Astrocyte (in vitro differentiated cells and primary cell): ENCODE measurements at regions not wholly inside any gene's neighbourhood (a gene's known extent, or its start where the extent isn't known, plus 50 kb on each side); places are given as distances from the start of the nearest gene placed in this dataset.
A peak's percentile ranks its signal among the peaks of the same experiment; 100 is the strongest.

ENCODE experiments used
- DNase-seq: peaks from one replicate; pipeline ENCODE4 v3.0.0-alpha.2; 2010; ENCODE audit warnings: low read depth
- FAIRE-seq: peaks from 2 replicates; lab custom pipeline; 2011; peaks lifted over from hg19 to GRCh38; lab: Jason Lieb, UNC
- H2AFZ ChIP-seq: 2 replicates; pipeline ENCODE4 v1.6.0; 2012; ENCODE audit warnings: low read depth, low read length, inconsistent platforms
- H3K27ac ChIP-seq: 2 replicates; pipeline ENCODE4 v1.5.1; 2011; ENCODE audit warnings: low read depth, low read length, inconsistent platforms
- H3K27me3 ChIP-seq: 2 replicates; pipeline ENCODE4 v1.6.0; 2011; ENCODE audit warnings: low read length, inconsistent platforms; ENCODE audit not compliant: insufficient read depth
- H3K36me3 ChIP-seq: 2 replicates; pipeline ENCODE4 v1.5.1; 2011; ENCODE audit warnings: low read length, inconsistent platforms; ENCODE audit not compliant: insufficient read depth
- H3K4me1 ChIP-seq: 2 replicates; pipeline ENCODE4 v1.5.1; 2011; ENCODE audit warnings: low read length, inconsistent platforms; ENCODE audit not compliant: insufficient read depth
- H3K4me2 ChIP-seq: 2 replicates; pipeline ENCODE4 v1.6.0; 2012; ENCODE audit warnings: low read length, inconsistent platforms
- H3K4me3 ChIP-seq: 2 replicates; pipeline ENCODE4 v1.5.1; 2011; ENCODE audit warnings: low read depth, mild to moderate bottlenecking, low read length, inconsistent platforms; ENCODE audit not compliant: insufficient read depth
- H3K79me2 ChIP-seq: 2 replicates; pipeline ENCODE4 v1.6.0; 2012; ENCODE audit warnings: mild to moderate bottlenecking, low read length, inconsistent platforms; ENCODE audit not compliant: insufficient read depth
- H3K9ac ChIP-seq: 2 replicates; pipeline ENCODE4 v1.6.0; 2012; ENCODE audit warnings: mild to moderate bottlenecking, low read length, inconsistent platforms
- H3K9me3 ChIP-seq: 2 replicates; pipeline ENCODE4 v1.5.1; 2012; ENCODE audit warnings: low read depth, mild to moderate bottlenecking, low read length, inconsistent platforms; ENCODE audit not compliant: insufficient read depth
- H4K20me1 ChIP-seq: 2 replicates; pipeline ENCODE4 v1.6.0; 2012; ENCODE audit warnings: low read length, inconsistent platforms; ENCODE audit not compliant: insufficient read depth
- H3K27ac Mint-ChIP-seq: one replicate; pipeline ENCODE4 v1.8.0; 2021; ENCODE audit warnings: mild to moderate bottlenecking, mixed read lengths; ENCODE audit not compliant: unreplicated experiment
- H3K27me3 Mint-ChIP-seq: one replicate; pipeline ENCODE4 v1.8.0; 2021; ENCODE audit warnings: low read depth, mixed read lengths; ENCODE audit not compliant: unreplicated experiment
- H3K36me3 Mint-ChIP-seq: one replicate; pipeline ENCODE4 v1.8.0; 2021; ENCODE audit warnings: low read depth, mixed read lengths; ENCODE audit not compliant: unreplicated experiment
- H3K4me1 Mint-ChIP-seq: one replicate; pipeline ENCODE4 v1.8.0; 2021; ENCODE audit warnings: low read depth, mixed read lengths; ENCODE audit not compliant: unreplicated experiment
- H3K4me3 Mint-ChIP-seq: one replicate; pipeline ENCODE4 v1.8.0; 2021; ENCODE audit warnings: mild to moderate bottlenecking, moderate library complexity, mixed read lengths; ENCODE audit not compliant: unreplicated experiment
- H3K9me3 Mint-ChIP-seq: one replicate; pipeline ENCODE4 v1.8.0; 2021; ENCODE audit warnings: mild to moderate bottlenecking, mixed read lengths; ENCODE audit not compliant: unreplicated experiment
- CTCF ChIP-seq: IDR thresholded peaks from 2 replicates; pipeline ENCODE4 v1.5.1; 2011; ENCODE audit warnings: low read depth, mild to moderate bottlenecking, inconsistent platforms, low read length, moderate library complexity; ENCODE audit not compliant: insufficient read depth
- EZH2 ChIP-seq: IDR thresholded peaks from 2 replicates; pipeline ENCODE4 v1.6.1; 2012; ENCODE audit warnings: mild to moderate bottlenecking, low read length, inconsistent platforms; ENCODE audit not compliant: insufficient read depth

GRCh38 chr4:116391020-116391419, 694.4 kb downstream of the TRAM1L1 start:
- H3K9me3 ChIP-seq: no peaks in the 10 kb centered on the region
- no peaks in the 10 kb centered on the region for H3K36me3 Mint-ChIP-seq
- H3K27me3 Mint-ChIP-seq: no peaks in the 10 kb centered on the region
- H3K4me3 ChIP-seq: no peak overlapping the region
- peaks cover 3% of the 10 kb centered on the region for H3K4me1 Mint-ChIP-seq
- H3K27me3 ChIP-seq: no peaks in the 10 kb centered on the region
- no peaks in the 10 kb centered on the region for H4K20me1 ChIP-seq
- no peaks in the 10 kb centered on the region for H3K79me2 ChIP-seq
- no peak for DNase-seq
- no peak overlapping the region for H3K27ac Mint-ChIP-seq
- no peaks in the 10 kb centered on the region for H3K36me3 ChIP-seq
- TF ChIP-seq CTCF (no peak), EZH2 (no peak)
- no peak overlapping the region for H2AFZ ChIP-seq
- FAIRE-seq: no peak
- H3K9ac ChIP-seq: no peak overlapping the region
- no peak overlapping the region for H3K4me3 Mint-ChIP-seq
- H3K9me3 Mint-ChIP-seq: no peaks in the 10 kb centered on the region
- no peaks in the 10 kb centered on the region for H3K4me1 ChIP-seq
- no peak overlapping the region for H3K4me2 ChIP-seq
- no peak overlapping the region for H3K27ac ChIP-seq

- Mint-ChIP-seq H3K9me3 (no peaks in the 10 kb centered on the region), H3K4me3 (no peak overlapping the region), H3K27ac (no peak overlapping the region), H3K27me3 (no peaks in the 10 kb centered on the region), H3K4me1 (no peaks in the 10 kb centered on the region), H3K36me3 (no peaks in the 10 kb centered on the region)
- no peak overlapping the region for H3K9ac ChIP-seq
- FAIRE-seq: no peak
- DNase-seq: no peak
- H3K4me3 ChIP-seq: no peak overlapping the region
- H3K27me3 ChIP-seq: no peaks in the 10 kb centered on the region
- TF ChIP-seq EZH2 (no peak), CTCF (no peak)
- no peaks in the 10 kb centered on the region for H3K9me3 ChIP-seq
- H2AFZ ChIP-seq: no peak overlapping the region
- H3K36me3 ChIP-seq: no peaks in the 10 kb centered on the region
- H3K4me1 ChIP-seq: no peaks in the 10 kb centered on the region
- H4K20me1 ChIP-seq: no peaks in the 10 kb centered on the region
- H3K4me2 ChIP-seq: no peak overlapping the region
- no peaks in the 10 kb centered on the region for H3K79me2 ChIP-seq
- no peak overlapping the region for H3K27ac ChIP-seq
These were observed 696.2 kb downstream of the TRAM1L1 start for GRCh38 chr4:116389139-116389538.

- no peaks in the 10 kb centered on the region for H3K79me2 ChIP-seq
- H2AFZ ChIP-seq: no peak overlapping the region
- no peaks in the 10 kb centered on the region for H3K27me3 Mint-ChIP-seq
- no peaks in the 10 kb centered on the region for H3K4me1 ChIP-seq
- no peak for TF ChIP-seq EZH2
- TF ChIP-seq CTCF: no peak
- no peaks in the 10 kb centered on the region for H3K9me3 ChIP-seq
- H3K4me2 ChIP-seq: no peak overlapping the region
- H3K4me1 Mint-ChIP-seq: no peaks in the 10 kb centered on the region
- H3K27ac ChIP-seq: no peak overlapping the region
- H3K27me3 ChIP-seq: no peaks in the 10 kb centered on the region
- no peaks in the 10 kb centered on the region for H4K20me1 ChIP-seq
- H3K4me3 ChIP-seq: no peak overlapping the region
- H3K36me3 ChIP-seq: no peaks in the 10 kb centered on the region
- FAIRE-seq (no peak), DNase-seq (peak; percentile 4)
- H3K9me3 Mint-ChIP-seq: no peaks in the 10 kb centered on the region
- no peaks in the 10 kb centered on the region for H3K36me3 Mint-ChIP-seq
- no peak overlapping the region for H3K4me3 Mint-ChIP-seq
- H3K27ac Mint-ChIP-seq: no peak overlapping the region
- no peak overlapping the region for H3K9ac ChIP-seq
These were observed 697.4 kb downstream of the TRAM1L1 start for GRCh38 chr4:116387937-116388474.
